ENCODE measurements at regions not wholly inside any gene's neighbourhood (a gene's known extent, or its start where the extent isn't known, plus 50 kb on each side); places are given as distances from the start of the nearest gene placed in this dataset.

DNA sequence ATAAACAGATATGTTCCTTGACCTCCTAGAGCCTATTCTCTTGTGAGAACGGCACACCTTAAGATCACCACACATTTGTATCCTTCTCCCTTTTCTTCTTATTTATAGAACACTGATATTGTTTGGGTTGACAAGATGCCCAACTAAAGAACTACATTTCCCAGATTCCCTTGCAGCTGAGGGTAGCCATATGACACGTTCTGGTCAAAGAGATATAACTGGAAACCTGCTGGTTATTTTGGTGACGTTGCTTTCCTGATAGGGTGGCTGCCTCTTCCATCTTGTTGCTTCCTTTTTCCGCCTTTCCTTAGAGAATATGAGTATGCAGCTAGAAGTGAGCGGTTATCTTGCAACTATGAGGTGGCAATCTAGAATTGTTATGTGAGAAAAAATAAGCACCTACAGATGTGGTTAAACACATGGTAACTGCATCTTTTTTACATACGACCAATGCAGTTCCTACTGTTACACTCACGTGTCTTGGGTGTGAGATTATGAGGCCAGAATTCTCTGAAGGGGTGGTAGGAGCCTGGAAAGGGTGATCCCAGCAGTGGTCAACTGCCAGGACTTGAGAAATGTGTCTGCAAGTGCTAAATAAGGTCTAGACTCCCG, 72.9 kb downstream of the SEC61B start:
- no peak overlapping the region for H3K4me3 ChIP-seq
- peak in 1 of 2 donors; percentile 11 for DNase-seq (ENCODE audit: low read depth in 1 of 2, low spot score in 1 of 2)
- TF ChIP-seq, protein P1, sequence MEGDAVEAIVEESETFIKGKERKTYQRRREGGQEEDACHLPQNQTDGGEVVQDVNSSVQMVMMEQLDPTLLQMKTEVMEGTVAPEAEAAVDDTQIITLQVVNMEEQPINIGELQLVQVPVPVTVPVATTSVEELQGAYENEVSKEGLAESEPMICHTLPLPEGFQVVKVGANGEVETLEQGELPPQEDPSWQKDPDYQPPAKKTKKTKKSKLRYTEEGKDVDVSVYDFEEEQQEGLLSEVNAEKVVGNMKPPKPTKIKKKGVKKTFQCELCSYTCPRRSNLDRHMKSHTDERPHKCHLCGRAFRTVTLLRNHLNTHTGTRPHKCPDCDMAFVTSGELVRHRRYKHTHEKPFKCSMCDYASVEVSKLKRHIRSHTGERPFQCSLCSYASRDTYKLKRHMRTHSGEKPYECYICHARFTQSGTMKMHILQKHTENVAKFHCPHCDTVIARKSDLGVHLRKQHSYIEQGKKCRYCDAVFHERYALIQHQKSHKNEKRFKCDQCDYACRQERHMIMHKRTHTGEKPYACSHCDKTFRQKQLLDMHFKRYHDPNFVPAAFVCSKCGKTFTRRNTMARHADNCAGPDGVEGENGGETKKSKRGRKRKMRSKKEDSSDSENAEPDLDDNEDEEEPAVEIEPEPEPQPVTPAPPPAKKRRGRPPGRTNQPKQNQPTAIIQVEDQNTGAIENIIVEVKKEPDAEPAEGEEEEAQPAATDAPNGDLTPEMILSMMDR (IDR thresholded peaks at IDR 0.05; ENCODE audit: low read depth, low read length): no peak
- H3K27ac ChIP-seq: no peak overlapping the region
- H3K27me3 ChIP-seq: no peaks in the 10 kb centered on the region
- no peaks in the 10 kb centered on the region for H3K9me3 ChIP-seq (ENCODE audit: low read depth)
- no peaks in the 10 kb centered on the region for H3K4me1 ChIP-seq (ENCODE audit: low read depth)
- H3K36me3 ChIP-seq: no peaks in the 10 kb centered on the region

- TF ChIP-seq, protein P1 (IDR thresholded peaks at IDR 0.05; ENCODE audit: low read depth, low read length): no peak
- peak in 1 of 2 donors; percentile 36 for DNase-seq (ENCODE audit: low read depth in 1 of 2, low spot score in 1 of 2)
- Histone ChIP-seq H3K27me3 (no peaks in the 10 kb centered on the region), H3K4me1 (ENCODE audit: low read depth) (no peaks in the 10 kb centered on the region), H3K4me3 (no peak overlapping the region), H3K36me3 (no peaks in the 10 kb centered on the region), H3K9me3 (ENCODE audit: low read depth) (no peaks in the 10 kb centered on the region), H3K27ac (no peak overlapping the region)
Observed at GRCh38 chr9:99296291-99296951, 74.3 kb downstream of the SEC61B start.

DNA sequence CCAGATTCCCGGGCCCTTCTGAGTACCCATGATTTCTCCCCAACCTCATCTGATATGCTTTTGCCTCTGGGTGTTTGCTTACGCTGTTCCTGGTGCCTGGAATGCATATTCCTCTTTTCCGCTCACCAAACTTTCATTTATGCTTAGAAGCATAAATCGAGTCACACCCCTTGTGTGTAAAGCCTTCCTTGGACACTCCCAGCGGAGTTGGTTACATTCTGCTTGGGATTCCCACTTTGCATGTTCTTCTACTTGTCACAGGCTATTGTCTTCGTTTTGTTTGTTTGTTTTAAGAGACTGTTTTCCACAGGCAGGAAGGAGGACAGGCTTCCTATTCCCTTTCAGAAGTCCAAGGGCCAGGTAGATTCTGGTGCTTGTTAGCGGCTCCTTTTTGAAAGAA, 76.5 kb downstream of the SEC61B start:
- no peaks in the 10 kb centered on the region for H3K36me3 ChIP-seq
- TF ChIP-seq, protein P1 (IDR thresholded peaks at IDR 0.05; ENCODE audit: low read depth, low read length): no peak
- no peak overlapping the region for H3K4me3 ChIP-seq
- no peaks in the 10 kb centered on the region for H3K4me1 ChIP-seq (ENCODE audit: low read depth)
- no peak overlapping the region for H3K27ac ChIP-seq
- no peak for DNase-seq (ENCODE audit: low read depth in 1 of 2, low spot score in 1 of 2)
- H3K9me3 ChIP-seq (ENCODE audit: low read depth): no peaks in the 10 kb centered on the region
- no peaks in the 10 kb centered on the region for H3K27me3 ChIP-seq

- H3K4me1 ChIP-seq (ENCODE audit: low read depth): no peaks in the 10 kb centered on the region
- no peaks in the 10 kb centered on the region for H3K36me3 ChIP-seq
- peak; percentile 19 to 36 for DNase-seq (ENCODE audit: low read depth in 1 of 2, low spot score in 1 of 2)
Observed at GRCh38 chr9:99299211-99300102, 77.4 kb downstream of the SEC61B start.

DNA sequence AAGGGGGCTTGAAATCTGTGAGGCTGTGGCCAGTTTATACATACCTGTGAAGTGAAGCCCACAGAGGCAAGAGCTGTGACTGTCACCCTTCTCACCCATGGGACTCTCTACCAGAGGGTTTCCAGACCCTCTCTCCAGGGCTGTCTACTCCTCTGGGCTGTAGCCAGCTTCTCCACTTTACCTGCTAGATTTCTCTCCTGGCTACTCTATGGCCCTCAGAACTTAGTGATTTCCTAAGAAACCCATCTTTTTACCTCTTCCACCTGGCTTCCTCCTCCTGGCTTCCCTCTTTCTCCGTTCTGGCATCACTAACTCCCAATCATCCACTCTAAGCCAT, 78.0 kb downstream of the SEC61B start:
- Histone ChIP-seq H3K27me3 (no peaks in the 10 kb centered on the region), H3K36me3 (no peaks in the 10 kb centered on the region), H3K27ac (no peak overlapping the region), H3K4me3 (no peak overlapping the region), H3K4me1 (ENCODE audit: low read depth) (no peaks in the 10 kb centered on the region), H3K9me3 (ENCODE audit: low read depth) (no peaks in the 10 kb centered on the region)
- no peak for DNase-seq (ENCODE audit: low read depth in 1 of 2, low spot score in 1 of 2)
- TF ChIP-seq, protein P1 (IDR thresholded peaks at IDR 0.05; ENCODE audit: low read depth, low read length): no peak

More at GRCh38 chr9:99299211-99300102, 77.4 kb downstream of the SEC61B start:
- H3K27ac ChIP-seq: no peak overlapping the region
- H3K9me3 ChIP-seq (ENCODE audit: low read depth): no peaks in the 10 kb centered on the region
- no peaks in the 10 kb centered on the region for H3K27me3 ChIP-seq
- TF ChIP-seq, protein P1 (IDR thresholded peaks at IDR 0.05; ENCODE audit: low read depth, low read length): no peak
- no peak overlapping the region for H3K4me3 ChIP-seq
